Fibroblast of skin of abdomen (primary cell): ENCODE measurements at regions not wholly inside any gene's neighbourhood (a gene's known extent, or its start where the extent isn't known, plus 50 kb on each side); places are given as distances from the start of the nearest gene placed in this dataset.

Experiments used
- DNase-seq: peaks from one replicate; pipeline ENCODE4 v3.0.0-alpha.2; 2013

- DNase-seq: no peak
These were observed 181.7 kb upstream of the DPH6 start for GRCh38 chr15:35727627-35728026.

- no peak for DNase-seq
These were observed 182.4 kb upstream of the DPH6 start for GRCh38 chr15:35728219-35728940.

GRCh38 chr15:35736150-35736549 is 190.2 kb upstream of the DPH6 start:
- DNase-seq: no peak

GRCh38 chr15:35737441-35737840 is 191.5 kb upstream of the DPH6 start:
- DNase-seq: peak; percentile 70

- DNase-seq: no peak
These were observed 192.4 kb upstream of the DPH6 start for GRCh38 chr15:35738370-35738769.

- peak; percentile 92 for DNase-seq
These were observed 194.8 kb upstream of the DPH6 start for GRCh38 chr15:35740761-35741160.

- no peak for DNase-seq
These were observed 195.4 kb upstream of the DPH6 start for GRCh38 chr15:35741395-35741794.

- no peak for DNase-seq
These were observed 195.9 kb upstream of the DPH6 start for GRCh38 chr15:35741881-35742280.

- DNase-seq: no peak
These were observed 197.4 kb upstream of the DPH6 start for GRCh38 chr15:35743321-35743720.

GRCh38 chr15:35746121-35746520 is 200.2 kb upstream of the DPH6 start:
- peak; percentile 21 for DNase-seq

- no peak for DNase-seq
These were observed 202.1 kb upstream of the DPH6 start for GRCh38 chr15:35748105-35748504.

- no peak for DNase-seq
These were observed 204.1 kb upstream of the DPH6 start for GRCh38 chr15:35750051-35750450.

GRCh38 chr15:35751413-35752133 is 205.6 kb upstream of the DPH6 start:
- DNase-seq: peak; percentile 81

- no peak for DNase-seq
These were observed 206.1 kb upstream of the DPH6 start for GRCh38 chr15:35752134-35752466.

GRCh38 chr15:35753486-35753885 is 207.5 kb upstream of the DPH6 start:
- peak; percentile 55 for DNase-seq

- peak; percentile 27 for DNase-seq
These were observed 209.4 kb upstream of the DPH6 start for GRCh38 chr15:35755237-35755802.

GRCh38 chr15:35756623-35757022 is 210.7 kb upstream of the DPH6 start:
- no peak for DNase-seq

GRCh38 chr15:35757361-35757760 is 211.4 kb upstream of the DPH6 start:
- DNase-seq: peak; percentile 12

GRCh38 chr15:35757765-35758164 is 211.8 kb upstream of the DPH6 start:
- no peak for DNase-seq

GRCh38 chr15:35764661-35765519 is 218.9 kb upstream of the DPH6 start:
- no peak for DNase-seq

GRCh38 chr15:35768949-35769348 is 223.0 kb upstream of the DPH6 start:
- no peak for DNase-seq

GRCh38 chr15:35769656-35770055 is 223.7 kb upstream of the DPH6 start:
- DNase-seq: no peak
